Thyroid gland (tissue), 4 donors: ENCODE measurements at regions not wholly inside any gene's neighbourhood (a gene's known extent, or its start where the extent isn't known, plus 50 kb on each side); places are given as distances from the start of the nearest gene placed in this dataset. TPM values are rescaled to one million over a fixed set of nuclear protein-coding genes. Genes with fewer than 3 reads are reported as not detected.

Experiments used
- DNase-seq, 2 donors: peaks; one replicate each; pipeline ENCODE4 v3.0.0-alpha.2; 2019
- H3K27ac ChIP-seq, 3 donors: fragments of 200-600 bp; sonication (generic); 1 replicate in 2 of 3; 2 replicates in 1 of 3; pipeline ENCODE4 v1.5.1; 2016 to 2019; ENCODE audit warnings: mild to moderate bottlenecking in 1 of 3, moderate library complexity in 1 of 3
- H3K27me3 ChIP-seq: fragments of 200-600 bp; sonication (generic); one replicate; pipeline ENCODE4 v1.5.1; 2019
- H3K36me3 ChIP-seq, 2 donors: fragments of 200-600 bp; sonication (generic); one replicate each; pipeline ENCODE4 v1.5.1; 2016 to 2019
- H3K4me1 ChIP-seq, 2 donors: fragments of 200-600 bp; sonication (generic); one replicate each; pipeline ENCODE4 v1.5.1; 2017 to 2019
- H3K4me3 ChIP-seq, 3 donors: fragments of 200-600 bp; sonication (generic); replicated peaks in 1 of 3; 1 replicate in 2 of 3; 2 replicates in 1 of 3; pipeline ENCODE4 v1.5.1; 2016; ENCODE audit warnings: mild to moderate bottlenecking in 1 of 3
- H3K9me3 ChIP-seq: fragments of 200-600 bp; sonication (generic); one replicate; pipeline ENCODE4 v1.5.1; 2017
- POLR2A ChIP-seq, 2 donors: fragments of 450-650 bp; IDR thresholded peaks; one replicate each; pipeline ENCODE4 v1.6.1; 2017; ENCODE audit warnings: antibody characterized with exemption in 2 of 2, mild to moderate bottlenecking in 2 of 2, moderate library complexity in 1 of 2
- WGBS, 2 donors: methylation state at CpG; one replicate each; pipeline ENCODE4 v1.1.5; 2017; 5-methylcytosine and 5-hydroxymethylcytosine counted together
- intact Hi-C: fragments of 100-400 bp; cut with DNase I; formaldehyde crosslinking; loops from one replicate; pipeline ENCODE4 v1.15.1; 2023
- microRNA counts, 2 donors: library from miRNA; unstranded; fragments of <30 nt; microRNA quantifications; one replicate each; lab custom pipeline; 2016 to 2017
- microRNA-seq: library from miRNA; unstranded; fragments of <30 nt; microRNA quantifications from one replicate; pipeline ENCODE4, GENCODE V29; 2016
- small RNA-seq: library from RNA; depleted of rRNA; stranded (forward); fragments of <200 nt; gene quantifications from one replicate; pipeline ENCODE3, GENCODE V24; 2016
- TF ChIP-seq, protein P1 (sequence below), 6 experiments: fragments of 200-600 bp in 3 of 6; fragments of 450-650 bp in 3 of 6; sonication (generic) in 3 of 6; IDR thresholded peaks; one replicate each; pipeline ENCODE4 v1.5.1; 2016 to 2019; ENCODE audit warnings: antibody characterized with exemption in 6 of 6, mild to moderate bottlenecking in 2 of 6, inconsistent platforms in 1 of 6, moderate library complexity in 1 of 6

DNA sequence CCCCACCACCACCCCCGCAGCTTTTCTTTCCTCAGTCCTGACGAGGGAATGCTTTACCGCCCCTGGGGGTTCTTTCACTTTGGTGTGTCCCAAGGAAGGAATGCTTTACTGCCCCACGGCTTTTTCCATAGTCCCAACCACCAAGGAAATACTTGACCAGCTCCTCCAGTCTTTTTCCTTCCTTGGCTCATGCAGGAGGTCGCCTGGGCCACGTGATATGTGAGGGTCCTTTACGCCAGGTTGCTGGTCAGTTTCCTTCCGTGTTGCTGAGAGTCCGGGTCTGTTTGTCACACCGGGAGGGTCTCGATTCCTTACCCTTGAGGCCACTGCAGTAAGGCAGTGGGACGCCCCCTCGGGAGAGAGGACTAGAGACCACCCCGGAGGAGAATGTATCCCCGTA, 58.9 kb upstream of the CDH4 start:
- Histone ChIP-seq H3K4me1 (no peaks in the 10 kb centered on the region), H3K27ac (no peak overlapping the region), H3K4me3 (no peak overlapping the region), H3K27me3 (no peaks in the 10 kb centered on the region), H3K36me3 (no peaks in the 10 kb centered on the region), H3K9me3 (no peaks in the 10 kb centered on the region)
- TF ChIP-seq, protein P1, sequence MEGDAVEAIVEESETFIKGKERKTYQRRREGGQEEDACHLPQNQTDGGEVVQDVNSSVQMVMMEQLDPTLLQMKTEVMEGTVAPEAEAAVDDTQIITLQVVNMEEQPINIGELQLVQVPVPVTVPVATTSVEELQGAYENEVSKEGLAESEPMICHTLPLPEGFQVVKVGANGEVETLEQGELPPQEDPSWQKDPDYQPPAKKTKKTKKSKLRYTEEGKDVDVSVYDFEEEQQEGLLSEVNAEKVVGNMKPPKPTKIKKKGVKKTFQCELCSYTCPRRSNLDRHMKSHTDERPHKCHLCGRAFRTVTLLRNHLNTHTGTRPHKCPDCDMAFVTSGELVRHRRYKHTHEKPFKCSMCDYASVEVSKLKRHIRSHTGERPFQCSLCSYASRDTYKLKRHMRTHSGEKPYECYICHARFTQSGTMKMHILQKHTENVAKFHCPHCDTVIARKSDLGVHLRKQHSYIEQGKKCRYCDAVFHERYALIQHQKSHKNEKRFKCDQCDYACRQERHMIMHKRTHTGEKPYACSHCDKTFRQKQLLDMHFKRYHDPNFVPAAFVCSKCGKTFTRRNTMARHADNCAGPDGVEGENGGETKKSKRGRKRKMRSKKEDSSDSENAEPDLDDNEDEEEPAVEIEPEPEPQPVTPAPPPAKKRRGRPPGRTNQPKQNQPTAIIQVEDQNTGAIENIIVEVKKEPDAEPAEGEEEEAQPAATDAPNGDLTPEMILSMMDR (IDR thresholded peaks at IDR 0.05): no peak
- no peak for TF ChIP-seq POLR2A (IDR thresholded peaks at IDR 0.05)
- DNase-seq: no peak
- intact Hi-C loops: no loop called here
- WGBS, 2 donors: 87 to 95% methylated on average over 15 of the region's 15 CpGs

MicroRNA genes in the stretch of these regions (microRNA counts, 767-probe panel; counts per million panel counts)
- 0 counts per million in 2 donors for microRNA hsa-miR-548ag (lab: Ali Mortazavi, UCI)
- 0 counts per million in 2 donors for microRNA hsa-miR-646 (lab: Ali Mortazavi, UCI)

Small RNA genes in the stretch of these regions (microRNA-seq; reads per million reads assigned to microRNA genes)
- not detected for gene MIR4533
- not detected for gene MIR548AG2
- gene MIR646: not detected

Small RNA genes in the stretch of these regions (small RNA-seq; reads per million reads assigned to genes)
- gene MIR4533 (not detected), gene MIR548AG2 (not detected), gene MIR646 (not detected)
